Progenitor cell of endocrine pancreas (in vitro differentiated cells): ENCODE measurements at regions not wholly inside any gene's neighbourhood (a gene's known extent, or its start where the extent isn't known, plus 50 kb on each side); places are given as distances from the start of the nearest gene placed in this dataset.
"Not testable (repeated sequence)": the region's sequence is repeated elsewhere in the genome, so short reads cannot be mapped to it uniquely, and the experiment has no call there.

Experiments used
- DNase-seq: peaks from one replicate; pipeline ENCODE4 v3.0.0; 2021; ENCODE audit warnings: low spot score; ENCODE audit not compliant: unreplicated experiment
- H3K27ac Mint-ChIP-seq: 2 replicates; pipeline ENCODE4 v1.8.0; 2021; ENCODE audit warnings: mild to moderate bottlenecking, moderate library complexity, mixed read lengths
- H3K27me3 Mint-ChIP-seq: 2 replicates; pipeline ENCODE4 v1.8.0; 2021; ENCODE audit warnings: mixed read lengths
- H3K36me3 Mint-ChIP-seq: 2 replicates; pipeline ENCODE4 v1.8.0; 2022; ENCODE audit warnings: mixed read lengths; ENCODE audit not compliant: insufficient read depth
- H3K4me1 Mint-ChIP-seq: 2 replicates; pipeline ENCODE4 v1.8.0; 2021; ENCODE audit warnings: low read depth, mixed read lengths
- H3K4me3 Mint-ChIP-seq: 2 replicates; pipeline ENCODE4 v1.8.0; 2021; ENCODE audit warnings: low read depth, mild to moderate bottlenecking, moderate library complexity, mixed read lengths
- H3K9me3 Mint-ChIP-seq: 2 replicates; pipeline ENCODE4 v1.8.0; 2021; ENCODE audit warnings: low read depth, mixed read lengths
- CTCF ChIP-seq: fragments of 200-600 bp; sonication (generic); IDR thresholded peaks from one replicate; pipeline ENCODE4 v1.5.0; 2021; ENCODE audit warnings: antibody characterized with exemption, mild to moderate bottlenecking; ENCODE audit not compliant: unreplicated experiment

DNA sequence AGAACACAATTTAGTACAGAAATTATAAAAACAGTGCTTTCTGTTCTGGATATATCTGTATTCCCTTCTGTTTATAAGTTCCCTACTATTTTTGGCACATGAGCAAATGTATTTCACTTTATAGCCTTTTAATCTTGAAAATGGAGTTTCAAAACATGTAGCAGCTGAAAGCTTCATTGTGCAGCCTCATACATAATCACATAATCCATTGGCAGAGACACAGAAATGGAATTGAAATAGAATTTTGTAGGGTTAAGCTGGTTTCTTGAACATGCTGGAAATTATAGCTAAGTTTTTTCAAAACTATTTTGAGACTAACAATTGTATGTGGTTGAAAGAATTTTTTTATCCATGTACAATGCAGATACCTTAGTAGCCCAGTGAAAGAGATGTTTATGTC, 614.3 kb upstream of the MDGA2 start:
- Mint-ChIP-seq H3K27me3 (no peaks in the 10 kb centered on the region), H3K9me3 (peaks cover 4% of the 10 kb centered on the region), H3K4me1 (peaks cover 2% of the 10 kb centered on the region), H3K27ac (no peak overlapping the region), H3K4me3 (no peak overlapping the region), H3K36me3 (no peaks in the 10 kb centered on the region)
- no peak for TF ChIP-seq CTCF
- no peak for DNase-seq

DNA sequence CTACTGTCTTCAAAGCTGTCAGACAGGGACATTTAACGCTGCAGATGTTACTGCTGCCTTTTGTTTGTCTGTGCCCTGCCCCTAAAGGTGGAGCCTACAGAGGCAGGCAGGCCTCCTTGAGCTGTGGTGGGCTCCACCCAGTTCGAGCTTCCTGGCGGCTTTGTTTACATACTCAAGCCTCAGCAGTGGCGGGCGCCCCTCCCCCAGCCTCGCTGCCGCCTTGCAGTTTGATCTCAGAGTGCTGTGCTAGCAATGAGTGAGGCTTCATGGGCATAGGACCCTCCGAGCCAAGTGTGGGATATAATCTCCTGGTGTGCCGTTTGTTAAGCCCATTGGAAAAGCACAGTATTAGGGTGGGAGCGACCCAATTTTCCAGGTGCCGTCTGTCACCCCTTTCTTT, 609.8 kb upstream of the MDGA2 start:
- H3K4me1 Mint-ChIP-seq, H3K27ac Mint-ChIP-seq, H3K27me3 Mint-ChIP-seq, H3K36me3 Mint-ChIP-seq, H3K4me3 Mint-ChIP-seq, DNase-seq: not testable (repeated sequence)
- H3K9me3 Mint-ChIP-seq = peaks cover 18% of the 10 kb centered on the region

DNA sequence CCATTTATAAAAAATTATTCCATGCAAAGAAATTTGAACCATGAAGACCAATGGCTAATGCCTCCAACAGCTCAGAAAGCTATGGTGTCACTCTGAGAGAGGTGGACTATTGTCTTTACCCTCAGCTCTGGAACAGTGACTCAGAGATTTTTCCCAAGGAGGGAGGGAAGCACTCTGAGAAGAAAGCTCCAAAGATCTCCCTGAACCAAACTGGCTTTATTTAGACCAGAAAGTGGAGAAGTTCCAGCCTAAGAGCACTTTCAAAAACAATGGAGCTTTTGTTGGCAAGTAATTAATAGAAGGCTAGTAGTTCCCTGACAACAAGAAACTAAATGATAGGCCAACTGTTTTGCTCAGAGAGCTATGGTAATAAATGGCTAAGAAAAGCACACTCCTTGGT, 599.9 kb upstream of the MDGA2 start:
- Mint-ChIP-seq H3K27me3 (no peaks in the 10 kb centered on the region), H3K9me3 (peaks cover 5% of the 10 kb centered on the region), H3K27ac (no peak overlapping the region), H3K36me3 (no peaks in the 10 kb centered on the region), H3K4me1 (peaks cover 5% of the 10 kb centered on the region), H3K4me3 (no peak overlapping the region)
- no peak for TF ChIP-seq CTCF
- no peak for DNase-seq

- no peak overlapping the region for H3K27ac Mint-ChIP-seq
- peaks cover 5% of the 10 kb centered on the region for H3K4me1 Mint-ChIP-seq
- DNase-seq = no peak
Measured at GRCh38 chr14:48274826-48275225, 599.4 kb upstream of the MDGA2 start.

DNA sequence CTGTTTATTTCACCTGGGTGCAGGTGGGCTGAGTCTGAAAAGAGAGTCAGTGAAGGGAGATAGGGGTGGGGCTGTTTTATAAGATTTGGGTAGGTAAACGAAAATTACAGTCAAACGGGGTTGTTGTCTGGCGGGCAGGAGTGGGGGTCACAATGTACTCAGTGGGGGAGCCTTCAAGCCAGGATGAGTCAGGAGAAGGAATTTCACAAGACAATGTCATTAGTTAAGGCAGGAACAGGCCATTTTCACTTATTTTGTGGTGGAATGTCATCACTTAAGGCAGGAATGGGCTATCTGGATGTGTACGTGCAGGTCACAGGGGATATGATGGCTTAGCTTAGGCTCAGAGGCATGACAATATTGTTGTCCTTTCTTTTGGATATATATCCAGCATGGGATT, 592.5 kb upstream of the MDGA2 start:
- not testable (repeated sequence) for DNase-seq, H3K36me3 Mint-ChIP-seq, H3K27ac Mint-ChIP-seq, H3K27me3 Mint-ChIP-seq, H3K4me1 Mint-ChIP-seq, H3K9me3 Mint-ChIP-seq, H3K4me3 Mint-ChIP-seq

More at GRCh38 chr14:48274826-48275225, 599.4 kb upstream of the MDGA2 start:
- Mint-ChIP-seq H3K36me3 (no peaks in the 10 kb centered on the region), H3K27me3 (no peaks in the 10 kb centered on the region), H3K9me3 (peaks cover 5% of the 10 kb centered on the region), H3K4me3 (no peak overlapping the region)
- no peak for TF ChIP-seq CTCF

DNA sequence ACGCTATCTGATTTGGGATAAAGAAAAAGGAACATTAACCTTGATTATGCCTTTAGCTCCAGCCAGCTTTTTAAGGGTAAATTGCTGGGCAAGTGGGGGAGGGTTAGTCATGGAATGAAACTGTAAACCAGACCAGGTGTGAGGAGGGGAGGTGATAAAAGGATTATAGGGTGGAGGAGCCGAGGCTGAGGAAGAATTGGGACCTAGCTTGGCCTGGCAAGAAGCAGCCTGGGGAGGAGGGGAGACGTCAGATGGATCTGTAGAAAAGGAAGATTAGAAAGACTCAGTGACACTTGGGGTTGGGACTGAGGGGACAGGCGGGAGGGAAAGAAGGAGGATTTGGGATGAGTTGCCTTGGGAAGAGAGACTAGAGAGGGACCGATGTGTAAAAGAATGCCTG, 590.8 kb upstream of the MDGA2 start:
- H3K4me1 Mint-ChIP-seq, H3K27ac Mint-ChIP-seq, H3K36me3 Mint-ChIP-seq, DNase-seq, H3K9me3 Mint-ChIP-seq, H3K27me3 Mint-ChIP-seq, H3K4me3 Mint-ChIP-seq: not testable (repeated sequence)

DNA sequence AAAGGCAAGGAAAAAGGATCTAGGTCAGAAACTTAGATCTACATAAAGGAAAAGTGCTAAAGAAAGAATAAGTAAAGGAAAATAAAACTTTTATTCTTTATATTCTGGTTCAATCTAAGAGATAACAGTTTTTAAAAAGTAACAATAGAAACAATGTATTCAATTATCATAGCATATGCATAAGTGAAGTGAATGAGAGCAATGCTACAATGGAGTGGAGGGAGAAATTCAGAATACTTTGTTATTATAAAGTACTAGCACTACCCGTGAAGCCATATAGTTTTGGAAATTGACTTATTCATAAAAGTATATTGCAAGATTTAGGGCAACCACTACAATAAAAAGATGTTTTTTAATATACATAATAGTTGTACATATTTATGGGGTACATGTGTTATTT, 586.0 kb upstream of the MDGA2 start:
- no peaks in the 10 kb centered on the region for H3K36me3 Mint-ChIP-seq
- peaks cover 3% of the 10 kb centered on the region for H3K4me1 Mint-ChIP-seq
- no peak for DNase-seq
- peaks cover 27% of the 10 kb centered on the region for H3K27me3 Mint-ChIP-seq
- no peak overlapping the region for H3K4me3 Mint-ChIP-seq
- TF ChIP-seq CTCF = no peak
- no peak overlapping the region for H3K27ac Mint-ChIP-seq
- H3K9me3 Mint-ChIP-seq = no peaks in the 10 kb centered on the region

DNA sequence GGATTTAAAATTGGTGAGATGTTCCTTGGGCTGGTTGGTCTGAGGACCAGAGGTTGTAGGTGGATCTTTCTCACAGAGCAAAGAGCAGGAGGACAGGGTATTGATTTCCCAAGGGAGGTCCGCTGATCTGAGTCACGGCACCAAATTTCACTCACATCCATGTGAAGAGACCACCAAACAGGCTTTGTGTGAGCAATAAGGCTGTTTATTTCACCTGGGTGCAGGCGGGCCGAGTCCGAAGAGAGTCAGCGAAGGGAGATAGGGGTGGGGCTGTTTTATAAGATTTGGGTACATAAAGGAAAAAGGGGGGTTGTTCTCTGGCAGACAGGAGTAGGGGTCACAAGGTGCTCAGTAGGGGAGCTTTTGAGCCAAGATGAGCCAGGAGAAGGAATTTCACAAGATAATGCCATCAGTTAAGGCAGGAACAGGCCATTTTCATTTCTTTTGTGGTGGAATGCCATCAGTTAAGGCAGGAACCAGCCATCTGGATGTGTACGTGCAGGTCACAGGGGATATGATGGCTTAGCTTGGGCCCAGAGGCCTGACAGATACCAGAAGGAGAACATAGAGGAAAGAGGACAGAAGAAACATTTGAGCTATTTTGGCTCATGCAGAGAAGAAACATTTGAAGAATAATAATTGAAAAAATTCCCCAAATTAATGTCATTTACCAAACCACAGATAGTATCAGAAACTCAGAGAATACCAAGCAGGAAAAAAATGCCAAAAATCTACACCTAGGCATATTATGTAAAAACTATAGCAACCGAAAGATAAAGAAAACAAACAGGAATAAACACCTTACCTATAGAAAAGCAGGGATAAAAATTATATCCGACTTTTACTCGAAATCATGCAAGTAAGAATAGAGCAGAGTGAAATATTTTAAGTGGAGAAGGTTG, 585.2 kb upstream of the MDGA2 start:
- H3K4me1 Mint-ChIP-seq, DNase-seq, H3K4me3 Mint-ChIP-seq, H3K36me3 Mint-ChIP-seq, H3K9me3 Mint-ChIP-seq, H3K27ac Mint-ChIP-seq: not testable (repeated sequence)
- peaks cover 27% of the 10 kb centered on the region for H3K27me3 Mint-ChIP-seq

GRCh38 chr14:48259876-48260275, 584.5 kb upstream of the MDGA2 start:
- peaks cover 27% of the 10 kb centered on the region for H3K27me3 Mint-ChIP-seq
- H3K4me1 Mint-ChIP-seq, DNase-seq, H3K27ac Mint-ChIP-seq, H3K4me3 Mint-ChIP-seq, H3K36me3 Mint-ChIP-seq, H3K9me3 Mint-ChIP-seq: not testable (repeated sequence)
